HepG2 (cell line): ENCODE measurements at regions not wholly inside any gene's neighbourhood (a gene's known extent, or its start where the extent isn't known, plus 50 kb on each side); places are given as distances from the start of the nearest gene placed in this dataset.

Experiments
- CHD2 ChIP-seq: IDR thresholded peaks from 2 replicates; pipeline ENCODE4 v1.6.1; 2011; ENCODE audit warnings: low read depth, low read length, improper control_type of control experiment
- CHD4 ChIP-seq: fragments of 200-600 bp; sonication (generic); IDR thresholded peaks from 2 replicates; pipeline ENCODE4 v1.7.0; 2017; ENCODE audit warnings: mild to moderate bottlenecking, low read length, borderline replicate concordance
- FOXK1 ChIP-seq: sonication (generic); formaldehyde crosslinking; IDR thresholded peaks from 2 replicates; pipeline ENCODE4 v1.4.0; 2020; ENCODE audit warnings: low read depth, missing genetic modification reagents, borderline replicate concordance
- GABPA ChIP-seq, 2 experiments: IDR thresholded peaks; 2 replicates each; pipeline ENCODE4 v1.6.1; 2011 to 2016; ENCODE audit warnings: low read depth in 2 of 2, low read length in 1 of 2, missing biosample characterization in 1 of 2, missing genetic modification characterization in 1 of 2
- GRHL1 ChIP-seq: sonication (generic); formaldehyde crosslinking; conservative IDR thresholded peaks from 2 replicates; pipeline ENCODE4 v1.8.0; 2022; ENCODE audit warnings: missing genetic modification reagents
- HCFC1 ChIP-seq: fragments of 150-350 bp; IDR thresholded peaks from 2 replicates; pipeline ENCODE4 v1.6.1; 2014; ENCODE audit warnings: low read depth, low read length
- HIVEP1 ChIP-seq: sonication (generic); formaldehyde crosslinking; IDR thresholded peaks from 2 replicates; pipeline ENCODE4 v1.4.0; 2020; ENCODE audit warnings: mild to moderate bottlenecking, missing genetic modification reagents
- HOMEZ ChIP-seq: IDR thresholded peaks from 2 replicates; pipeline ENCODE4 v1.6.1; 2016; ENCODE audit warnings: low read depth
- KLF16 ChIP-seq, 2 experiments: sonication (generic) in 1 of 2; formaldehyde crosslinking in 1 of 2; IDR thresholded peaks; 2 replicates each; pipeline versions ENCODE4 v1.6.1 to v1.8.0; 2016 to 2023; ENCODE audit warnings: missing genetic modification reagents in 2 of 2, missing compliant biosample characterization in 1 of 2
- LBX2 ChIP-seq: sonication (generic); formaldehyde crosslinking; IDR thresholded peaks from 2 replicates; pipeline ENCODE4 v1.5.0; 2020; ENCODE audit warnings: missing genetic modification reagents, mild to moderate bottlenecking, borderline replicate concordance
- PRPF4 ChIP-seq: fragments of 200-400 bp; formaldehyde crosslinking; IDR thresholded peaks from 2 replicates; pipeline ENCODE4 v1.6.1; 2016; ENCODE audit warnings: low read length, low read depth; ENCODE audit not compliant: poor library complexity, severe bottlenecking
- PTBP1 ChIP-seq: fragments of 200-400 bp; formaldehyde crosslinking; IDR thresholded peaks from 2 replicates; pipeline ENCODE4 v1.6.1; 2018; ENCODE audit warnings: low read length, low read depth; ENCODE audit not compliant: poor library complexity, severe bottlenecking
- SMYD3 ChIP-seq: sonication (generic); formaldehyde crosslinking; IDR thresholded peaks from 2 replicates; pipeline ENCODE4 v1.8.1; 2023; ENCODE audit warnings: mild to moderate bottlenecking, missing genetic modification reagents
- TFAP4 ChIP-seq: sonication (generic); IDR thresholded peaks from 2 replicates; pipeline ENCODE4 v1.6.1; 2016; ENCODE audit warnings: low read depth, borderline replicate concordance
- TSC22D2 ChIP-seq: sonication (generic); formaldehyde crosslinking; IDR thresholded peaks from 2 replicates; pipeline ENCODE4 v1.5.1; 2020; ENCODE audit warnings: missing genetic modification reagents, mild to moderate bottlenecking, borderline replicate concordance
- U2AF2 ChIP-seq: fragments of 200-400 bp; formaldehyde crosslinking; IDR thresholded peaks from 2 replicates; pipeline ENCODE4 v1.6.1; 2017; ENCODE audit warnings: low read depth, mild to moderate bottlenecking, low read length
- ZFP36L1 ChIP-seq: sonication (generic); formaldehyde crosslinking; IDR thresholded peaks from 2 replicates; pipeline ENCODE4 v1.8.0; 2022; ENCODE audit warnings: mild to moderate bottlenecking, missing genetic modification reagents, moderate library complexity
- ZNF414 ChIP-seq: sonication (generic); formaldehyde crosslinking; IDR thresholded peaks from 2 replicates; pipeline ENCODE4 v1.5.0; 2020; ENCODE audit warnings: missing genetic modification reagents
- ZNF44 ChIP-seq: sonication (generic); formaldehyde crosslinking; IDR thresholded peaks from 2 replicates; pipeline ENCODE4 v1.5.1; 2020; ENCODE audit warnings: mild to moderate bottlenecking, missing genetic modification reagents
- ZNF513 ChIP-seq: sonication (generic); formaldehyde crosslinking; conservative IDR thresholded peaks from 2 replicates; pipeline ENCODE4 v1.5.0; 2020; ENCODE audit warnings: missing genetic modification reagents
- ZNF549 ChIP-seq: sonication (generic); formaldehyde crosslinking; IDR thresholded peaks from 2 replicates; pipeline ENCODE4 v1.5.0; 2020; ENCODE audit warnings: missing genetic modification reagents
- ZNF605 ChIP-seq: sonication (generic); formaldehyde crosslinking; IDR thresholded peaks from 2 replicates; pipeline ENCODE4 v1.8.0; 2022; ENCODE audit warnings: mild to moderate bottlenecking, missing genetic modification reagents
- ZNF772 ChIP-seq: sonication (generic); formaldehyde crosslinking; IDR thresholded peaks from 2 replicates; pipeline ENCODE4 v1.5.0; 2020; ENCODE audit warnings: mild to moderate bottlenecking, missing genetic modification reagents

GRCh38 chr2:222796413-222797103 lies 64.3 kb upstream of the ACSL3 start (continued):
- TF ChIP-seq ZNF513 (no peak), PRPF4 (no peak), KLF16 (CRISPR knock-in tag; IDR thresholded peaks at IDR 0.05) (peak in 1 of 2 experiments; percentile 93; a peak in 2 of 4 replicates), TFAP4 (peak; percentile 95), ZNF549 (CRISPR knock-in tag) (peak; percentile 98), ZNF414 (no peak), HIVEP1 (peak; percentile 66; the same call in 1 of the 2 replicates), ZNF44 (0 out of 2 replicates have a peak, but pooled peaks have one; percentile 61), U2AF2 (no peak), PTBP1 (no peak), CHD4 (peak; percentile 95; the same call in 1 of the 2 replicates), ZFP36L1 (CRISPR knock-in tag) (peak; percentile 92), HCFC1 (no peak), SMYD3 (peak; percentile 14), GABPA (IDR thresholded peaks at IDR 0.05; ENCODE audit: low read depth, low read length) (no peak), GABPA (CRISPR knock-in tag; IDR thresholded peaks at IDR 0.05; ENCODE audit: low read depth) (peak; percentile 63), GRHL1 (CRISPR knock-in tag) (no peak), LBX2 (CRISPR knock-in tag) (no peak), FOXK1 (CRISPR knock-in tag) (peak; percentile 97; the same call in 1 of the 2 replicates), ZNF772 (CRISPR knock-in tag) (peak; percentile 87), ZNF605 (peak; percentile 98), HOMEZ (peak; percentile 93), CHD2 (no peak), TSC22D2 (no peak)
